GM12878 (cell line): ENCODE measurements at regions not wholly inside any gene's neighbourhood (a gene's known extent, or its start where the extent isn't known, plus 50 kb on each side); places are given as distances from the start of the nearest gene placed in this dataset.

Experiments used
- GABPA ChIP-seq: IDR thresholded peaks from 2 replicates; pipeline ENCODE4 v1.6.1; 2014; ENCODE audit warnings: antibody characterized with exemption, low read depth, mild to moderate bottlenecking, inconsistent platforms
- KDM1A ChIP-seq: fragments of 200-600 bp; sonication (generic); IDR thresholded peaks from 2 replicates; pipeline ENCODE4 v1.6.1; 2016; ENCODE audit warnings: borderline replicate concordance
- POLR2AphosphoS2 ChIP-seq: IDR thresholded peaks from 2 replicates; pipeline ENCODE4 v1.6.1; 2011; ENCODE audit warnings: low read depth, mild to moderate bottlenecking, low read length, improper control_type of control experiment, moderate library complexity
- REST ChIP-seq: IDR thresholded peaks from 2 replicates; pipeline ENCODE4 v1.6.1; 2012; ENCODE audit warnings: mild to moderate bottlenecking, low read depth, low read length

GRCh38 chr12:61739925-61740324, 520.3 kb upstream of the USP15 start:
- TF ChIP-seq KDM1A: no peak
- no peak for TF ChIP-seq REST
- TF ChIP-seq POLR2AphosphoS2: no peak
- no peak for TF ChIP-seq GABPA
